ENCODE measurements at regions not wholly inside any gene's neighbourhood (a gene's known extent, or its start where the extent isn't known, plus 50 kb on each side); places are given as distances from the start of the nearest gene placed in this dataset.

GRCh38 chr9:74071502-74071901 lies 425.6 kb upstream of the RORB start:
- in situ Hi-C loops (cut with MboI; ENCODE audit: low sequenced_read_pairs) (no loop called here), intact Hi-C loops (cut with micrococcal nuclease) (no loop called here), dilution Hi-C loops (cut with HindIII; ENCODE audit: low sequenced_read_pairs, unreplicated experiment) (no loop called here)
- Histone ChIP-seq H4K20me1 (ENCODE audit: insufficient read depth, low read length) (no peaks in the 10 kb centered on the region), H3K4me2 (ENCODE audit: low read depth, low read length) (no peak overlapping the region), H4K8ac (ENCODE audit: low read depth in 2 of 2, low read length in 2 of 2) (no peak overlapping the region), H3K4ac (ENCODE audit: low read depth, low read length) (no peak overlapping the region), H3K79me1 (ENCODE audit: low read depth in 1 of 2, low read length in 2 of 2) (no peaks in the 10 kb centered on the region), H3K18ac (ENCODE audit: low read depth, low read length) (no peak overlapping the region), H2BK120ac (ENCODE audit: low read depth, low read length) (no peak overlapping the region), H2BK15ac (ENCODE audit: low read depth, low read length) (no peak overlapping the region), H2AFZ (replicated peaks; ENCODE audit: low read length, poor library complexity) (no peak overlapping the region), H3K36me3 (ENCODE audit: control insufficient read depth, insufficient read depth, low read length) (no peaks in the 10 kb centered on the region), H3K56ac (ENCODE audit: extremely low read depth, insufficient read depth, low read length) (no peak overlapping the region), H2BK5ac (ENCODE audit: low read depth, low read length, poor library complexity, severe bottlenecking) (no peak overlapping the region), H3K4me1 (ENCODE audit: control insufficient read depth, insufficient read depth, low read length) (no peaks in the 10 kb centered on the region), H3K9ac (ENCODE audit: low read depth, low read length) (no peak overlapping the region), H2AK5ac (ENCODE audit: low read depth, low read length) (no peak overlapping the region), H2BK20ac (ENCODE audit: low read depth, low read length) (no peak overlapping the region), H3K4me3 (ENCODE audit: insufficient read depth, low read depth, low read length) (no peak overlapping the region), H4K91ac (ENCODE audit: insufficient read depth, low read depth, low read length) (no peak overlapping the region), H3K27me3 (ENCODE audit: control insufficient read depth, insufficient read depth, low read length) (no peaks in the 10 kb centered on the region), H3K9me3 (ENCODE audit: control insufficient read depth, insufficient read depth, low read length) (peaks cover 3% of the 10 kb centered on the region), H4K5ac (ENCODE audit: low read depth, low read length) (no peak overlapping the region), H3K14ac (replicated peaks; ENCODE audit: low read depth, low read length) (no peak overlapping the region), H3K27ac (ENCODE audit: insufficient read depth, low read length) (no peak overlapping the region), H2AK9ac (replicated peaks; ENCODE audit: low read depth, low read length, poor library complexity) (no peak overlapping the region), H3K23ac (ENCODE audit: low read depth, low read length) (no peak overlapping the region), H3K9me1 (ENCODE audit: insufficient read depth, low read length) (no peaks in the 10 kb centered on the region)
- ATAC-seq (ENCODE audit: low read depth): no peak
- POLR2A ChIA-PET (ENCODE audit: unreplicated experiment): no interaction called here
- no TSS peak for BruUV-seq (replicated peaks)
- no peak for TF ChIP-seq ELK1 (IDR thresholded peaks at IDR 0.05; ENCODE audit: borderline replicate concordance, low read depth, low read length)
- no peak for TF ChIP-seq RFX5 (IDR thresholded peaks at IDR 0.05; ENCODE audit: low read depth, low read length)
- no peak for TF ChIP-seq FOS (IDR thresholded peaks at IDR 0.05; ENCODE audit: low read depth, low read length)
- TF ChIP-seq MAFK (IDR thresholded peaks at IDR 0.05; ENCODE audit: low read depth, low read length): no peak
- TF ChIP-seq NFE2L2 (IDR thresholded peaks at IDR 0.05; ENCODE audit: low read depth, low read length): no peak
- peak; percentile 57 for TF ChIP-seq CEBPB (IDR thresholded peaks at IDR 0.05; ENCODE audit: low read depth, low read length)
- no peak for DNase-seq
- CTCF ChIA-PET: no interaction called here

Data from IMR-90 (cell line).